Left forelimb (tissue), 1 donor: ENCODE measurements at regions not wholly inside any gene's neighbourhood (a gene's known extent, or its start where the extent isn't known, plus 50 kb on each side); places are given as distances from the start of the nearest gene placed in this dataset.

ENCODE experiments used
- DNase-seq: peaks from one replicate; pipeline ENCODE4 v3.0.0-alpha.2; 2018; ENCODE audit warnings: low spot score

DNA sequence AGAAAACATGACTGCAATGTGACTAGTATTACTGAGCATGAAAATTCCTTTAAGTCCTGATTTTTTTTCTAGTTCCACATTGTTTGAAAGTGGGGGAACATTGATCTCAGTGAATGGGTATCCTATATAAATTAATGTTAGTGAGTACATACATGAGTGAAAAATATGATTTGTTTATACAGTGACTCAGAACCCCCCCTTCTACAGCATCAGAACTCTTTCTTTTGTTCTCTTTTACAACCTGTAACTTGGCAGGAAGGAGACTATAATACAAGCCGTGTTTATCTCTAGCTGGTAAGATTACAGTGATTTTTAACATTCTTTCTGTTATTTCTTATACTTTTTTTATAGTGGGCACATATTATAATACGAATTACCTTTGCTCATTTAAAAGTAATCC, 384.7 kb downstream of the PDCD6IP start:
- DNase-seq = no peak

DNA sequence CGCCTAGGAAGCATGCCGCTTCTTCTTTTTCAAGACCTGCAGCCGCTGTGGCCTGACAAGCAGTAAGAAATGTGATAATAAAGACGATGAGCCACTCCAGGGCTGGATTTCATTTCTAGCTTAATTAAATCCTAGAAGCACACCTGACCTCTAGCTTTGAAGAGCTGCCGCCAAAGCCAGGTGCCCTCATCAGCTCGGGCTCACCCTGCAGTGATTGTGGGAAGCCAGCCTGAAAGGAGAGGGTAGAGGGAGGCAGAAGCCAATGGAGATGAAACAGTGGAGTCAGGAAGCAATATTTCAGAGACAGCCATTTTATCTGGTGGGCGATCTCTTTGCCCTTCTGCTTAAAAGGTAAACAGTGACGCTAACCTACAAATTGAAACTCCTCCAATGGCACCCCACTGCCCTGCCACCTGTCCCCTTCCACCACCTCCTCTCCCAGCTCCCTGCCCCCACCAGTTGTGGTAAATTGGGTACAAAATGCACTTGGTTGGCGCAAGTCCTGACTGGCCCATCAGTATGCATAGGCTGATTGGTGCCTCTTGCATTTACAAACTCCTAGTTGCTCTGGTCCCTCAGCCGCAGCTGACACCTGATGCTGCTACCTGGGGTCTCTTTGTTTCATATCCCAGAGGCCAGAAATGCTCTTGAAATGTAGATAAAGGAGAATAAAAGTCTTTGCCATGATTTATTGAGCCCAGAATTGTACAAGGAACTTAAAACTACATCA, 385.3 kb downstream of the PDCD6IP start:
- no peak for DNase-seq

DNA sequence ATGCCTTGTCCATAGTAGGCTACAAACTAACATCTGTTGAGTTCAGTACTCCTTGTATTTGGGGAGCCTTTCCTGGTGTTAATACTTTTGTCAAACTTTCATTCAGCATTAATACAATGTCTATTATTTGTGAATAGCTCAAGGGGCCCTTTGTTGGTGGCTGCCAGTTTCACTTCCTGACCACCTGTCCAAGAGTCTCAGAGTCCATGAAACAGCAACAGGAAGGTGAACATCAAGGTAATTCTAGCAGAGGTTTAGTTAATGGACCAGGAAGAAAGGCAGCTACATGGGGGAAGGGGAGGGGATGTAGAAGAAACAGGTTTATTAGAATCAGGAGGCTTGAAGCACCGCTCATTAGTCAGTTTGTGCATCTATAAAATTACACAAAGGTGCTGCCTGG, 386.9 kb downstream of the PDCD6IP start:
- DNase-seq = no peak

DNA sequence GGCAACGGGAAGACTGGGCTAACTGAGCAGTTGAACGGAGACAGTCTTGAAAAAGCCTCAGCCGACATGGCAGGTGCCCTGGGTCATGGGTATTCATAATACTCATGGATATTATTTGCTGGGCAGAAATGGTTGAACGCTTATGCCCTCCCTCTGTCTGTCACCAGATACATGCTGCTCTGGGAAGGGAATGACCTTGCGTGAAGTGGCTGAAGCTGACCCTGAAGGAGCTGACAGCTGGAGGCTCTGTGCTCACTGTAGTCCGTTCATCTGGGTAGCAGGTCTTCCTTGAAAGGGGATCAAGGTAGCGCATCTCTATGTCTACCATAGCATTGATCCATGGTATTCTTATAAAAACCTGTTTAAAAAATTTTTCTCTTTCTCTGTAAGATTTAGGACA, 390.7 kb downstream of the PDCD6IP start:
- DNase-seq = no peak

DNA sequence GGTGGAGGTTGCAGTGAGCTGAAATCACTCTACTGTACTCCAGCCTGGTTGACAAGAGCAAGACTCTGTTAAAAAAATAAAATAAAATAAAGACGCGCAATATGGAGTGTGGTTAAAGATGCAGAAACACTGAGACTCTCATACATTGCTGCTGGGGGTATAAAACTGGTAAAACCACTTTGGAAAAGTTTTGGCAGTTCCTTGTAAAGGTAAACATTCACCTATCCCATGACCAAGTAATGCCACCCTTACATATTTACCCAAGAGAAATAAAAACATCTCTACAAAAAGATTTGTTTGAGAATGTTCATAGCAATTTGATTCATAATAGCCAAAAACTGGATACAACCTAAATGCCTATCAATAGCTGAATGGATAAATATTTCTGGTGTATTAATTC, 398.5 kb downstream of the PDCD6IP start:
- DNase-seq = no peak

DNA sequence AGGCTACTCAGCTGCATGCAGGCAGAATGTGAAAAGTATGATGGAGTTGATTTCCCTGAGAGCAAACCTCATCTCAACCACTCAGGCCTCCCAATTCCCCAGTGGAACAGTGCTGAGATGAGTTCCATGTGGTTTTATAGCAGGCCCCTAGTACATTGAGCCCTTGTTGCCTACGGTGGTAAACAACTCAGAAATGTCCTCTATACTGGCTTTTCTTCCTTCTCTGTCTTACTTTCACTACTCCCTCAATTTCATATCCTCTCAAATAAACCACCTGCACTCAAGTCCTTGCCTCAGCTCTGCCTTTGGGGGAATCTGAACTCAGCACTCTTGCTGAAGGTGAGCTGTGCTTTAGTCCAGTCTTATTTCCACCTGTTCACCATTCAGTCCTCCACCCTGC, 399.9 kb downstream of the PDCD6IP start:
- no peak for DNase-seq

DNA sequence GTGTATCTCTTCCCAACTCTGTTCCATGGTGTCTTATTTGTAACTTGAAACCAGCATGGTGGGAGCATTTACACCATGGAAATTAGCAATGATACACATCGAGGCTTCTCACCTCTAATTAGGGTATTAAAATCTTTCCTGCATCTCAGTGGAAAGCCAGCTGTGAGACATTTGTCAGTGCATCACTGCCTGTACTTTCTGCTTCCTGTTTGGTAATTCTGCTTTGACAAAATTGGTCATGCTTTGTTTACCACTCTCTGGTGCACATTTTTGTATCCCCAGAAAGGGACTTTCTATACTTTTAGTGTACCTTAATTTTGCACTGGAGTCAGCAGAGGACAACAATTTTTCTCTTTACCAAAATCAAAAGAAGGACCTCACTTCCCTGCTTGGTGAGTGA, 402.1 kb downstream of the PDCD6IP start:
- DNase-seq = no peak

DNA sequence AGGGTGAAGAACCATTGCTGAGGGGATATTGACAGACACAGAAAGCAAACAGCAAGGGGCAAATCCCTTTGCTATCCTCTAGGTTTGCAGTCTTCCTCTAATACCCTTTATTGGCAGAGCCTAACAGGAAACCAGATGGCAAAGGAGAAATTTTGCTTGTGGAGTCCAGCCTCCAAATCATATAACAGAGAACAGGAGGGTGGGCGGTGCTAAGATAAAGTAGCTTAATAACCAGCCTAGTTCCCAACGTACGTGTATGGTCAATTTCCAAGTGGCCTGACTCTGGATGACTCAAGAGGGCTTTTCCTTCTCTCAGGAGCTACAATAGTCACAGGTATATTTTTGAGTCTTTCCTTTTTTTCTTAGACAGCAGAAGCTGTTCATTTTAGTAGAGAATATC, 404.5 kb downstream of the PDCD6IP start:
- DNase-seq = no peak

DNA sequence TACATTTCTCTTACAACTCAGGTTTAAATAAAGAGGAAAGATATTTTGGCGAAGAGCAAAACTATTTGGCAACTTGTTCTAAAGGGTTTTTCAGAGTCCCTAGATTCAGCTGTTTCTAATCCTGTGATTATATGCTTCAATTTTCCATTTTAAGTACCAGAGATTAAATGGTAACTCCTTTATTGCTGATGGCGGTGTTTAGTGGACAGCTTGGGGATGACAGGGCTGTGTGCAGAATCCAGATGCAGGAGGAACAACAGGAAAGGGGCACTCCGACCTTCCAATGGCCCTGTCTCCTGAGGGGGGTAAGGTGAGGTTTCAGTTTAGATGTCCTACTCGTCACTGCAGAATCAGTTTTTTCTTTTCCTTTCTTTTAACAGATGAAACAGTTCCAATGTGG, 405.0 kb downstream of the PDCD6IP start:
- no peak for DNase-seq

DNA sequence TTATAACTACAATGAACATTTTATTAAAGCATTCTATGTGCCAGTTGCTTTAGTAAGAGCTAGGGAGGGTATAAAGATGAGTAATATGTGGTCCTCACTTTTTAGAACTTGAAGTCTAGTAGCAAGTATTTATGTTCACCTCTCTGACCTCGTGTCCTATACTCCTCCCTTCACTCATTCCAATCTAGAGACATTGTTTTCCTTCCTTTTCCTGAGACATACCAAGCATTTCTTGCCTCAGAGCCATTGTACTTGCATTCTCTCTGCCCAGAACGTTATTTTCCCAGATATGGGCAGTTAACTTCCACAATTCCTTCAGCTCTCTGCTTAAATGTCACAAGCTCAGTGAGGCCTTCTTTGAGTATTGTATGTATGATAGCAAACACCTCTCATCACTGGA, 408.6 kb downstream of the PDCD6IP start:
- no peak for DNase-seq

DNA sequence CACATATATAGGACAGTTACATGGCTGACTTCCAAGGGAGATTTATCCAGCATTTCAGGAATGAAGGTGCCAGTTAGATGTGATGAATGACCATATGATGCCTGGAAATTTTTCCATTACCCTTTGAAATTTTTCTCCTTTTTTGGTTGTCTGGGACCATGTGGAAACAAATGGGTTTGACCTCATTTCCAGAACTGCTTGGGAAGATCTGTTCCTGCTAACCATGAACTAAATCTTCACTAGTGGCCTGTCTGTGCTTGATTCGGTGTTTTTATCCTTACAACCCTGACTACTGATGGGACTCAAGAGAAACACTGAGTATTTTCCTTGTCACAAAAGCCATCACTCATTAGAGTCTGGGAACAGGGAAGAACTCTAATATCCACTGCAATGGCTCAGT, 409.4 kb downstream of the PDCD6IP start:
- no peak for DNase-seq

DNA sequence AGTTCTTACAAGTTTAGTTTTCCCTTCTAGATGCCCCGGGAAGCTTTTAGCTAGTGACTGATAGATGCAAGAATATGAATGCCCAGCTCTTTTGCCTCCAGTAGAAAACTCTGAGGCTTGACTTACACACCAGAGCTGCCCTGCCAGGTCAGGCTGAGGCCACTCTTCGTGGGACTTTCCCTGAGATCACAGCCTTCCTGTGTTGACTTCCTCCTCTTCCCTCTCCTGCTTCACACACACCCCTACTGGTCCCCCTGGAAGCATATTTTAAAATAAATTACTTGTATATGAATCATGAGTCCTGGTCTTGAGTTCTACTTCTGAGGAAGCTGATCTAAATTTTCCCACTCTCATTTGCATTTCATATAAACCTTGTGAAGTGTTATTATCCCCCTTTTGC, 413.7 kb downstream of the PDCD6IP start:
- no peak for DNase-seq

DNA sequence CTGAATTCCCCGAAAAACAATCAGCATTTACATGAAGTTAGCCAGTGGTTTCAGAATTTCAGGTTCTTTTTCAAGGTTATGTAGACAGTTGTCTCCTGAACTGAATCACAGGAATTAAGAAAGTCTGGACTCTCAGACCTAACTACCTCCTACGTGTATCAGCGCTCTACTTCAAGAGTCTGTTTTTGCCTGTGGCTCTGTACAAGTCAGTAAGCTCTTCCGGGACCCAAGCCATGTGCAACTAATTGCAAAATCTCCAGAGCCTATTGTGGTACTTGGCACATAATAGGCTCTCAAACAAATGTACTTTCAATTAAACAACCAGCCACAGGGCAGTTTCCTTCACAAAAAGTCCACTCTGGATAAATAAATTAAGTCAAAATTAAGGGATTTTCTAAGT, 414.2 kb downstream of the PDCD6IP start:
- DNase-seq = no peak

DNA sequence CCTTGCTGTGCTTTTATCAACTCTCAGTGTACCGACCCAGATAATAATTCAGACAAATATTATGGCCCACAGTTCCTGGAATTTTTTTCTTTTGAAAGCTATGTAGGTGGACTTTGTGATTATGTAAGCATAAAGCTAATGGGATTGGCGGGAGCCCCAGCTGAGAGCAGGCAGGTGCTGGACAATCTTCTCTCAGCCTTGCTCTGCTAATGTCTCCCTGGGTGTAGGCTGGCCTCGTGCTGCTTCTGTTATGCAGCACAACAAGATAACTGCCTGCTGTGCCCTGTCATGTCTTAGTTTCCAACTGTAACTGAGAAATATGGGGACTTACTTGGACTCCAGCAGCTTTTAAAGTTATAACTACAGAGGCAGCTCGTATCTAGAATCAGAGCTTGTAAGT, 415.0 kb downstream of the PDCD6IP start:
- DNase-seq = no peak

DNA sequence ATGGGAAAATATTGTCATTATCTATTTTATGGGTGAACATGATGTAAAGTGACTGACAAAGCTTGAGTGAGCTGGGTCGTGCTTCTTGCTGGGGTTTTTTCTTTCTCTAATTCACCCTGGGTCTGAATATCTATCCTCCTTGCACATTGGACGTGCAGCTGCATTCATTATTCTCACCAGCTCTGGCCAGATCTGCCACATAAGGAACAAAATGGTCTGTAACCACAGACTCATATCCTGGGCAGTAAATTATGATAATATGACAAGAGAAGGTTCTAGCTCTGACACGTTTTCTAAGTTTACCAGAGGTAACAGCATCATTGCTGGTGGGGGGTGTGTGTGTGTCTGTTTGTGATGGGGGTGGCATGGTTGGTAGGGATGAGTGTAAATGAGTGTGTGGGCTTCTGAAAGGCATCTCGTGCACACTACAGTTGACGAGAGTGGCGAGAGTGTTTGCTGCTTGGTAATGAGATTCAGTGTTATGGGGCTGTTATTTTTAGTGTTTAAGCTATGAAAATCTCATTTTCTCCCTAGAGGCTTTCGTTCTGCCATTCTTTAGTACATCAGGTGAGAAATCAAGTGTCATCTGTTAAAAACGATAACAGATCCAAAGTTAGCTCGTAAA, 418.4 kb downstream of the PDCD6IP start:
- no peak for DNase-seq

DNA sequence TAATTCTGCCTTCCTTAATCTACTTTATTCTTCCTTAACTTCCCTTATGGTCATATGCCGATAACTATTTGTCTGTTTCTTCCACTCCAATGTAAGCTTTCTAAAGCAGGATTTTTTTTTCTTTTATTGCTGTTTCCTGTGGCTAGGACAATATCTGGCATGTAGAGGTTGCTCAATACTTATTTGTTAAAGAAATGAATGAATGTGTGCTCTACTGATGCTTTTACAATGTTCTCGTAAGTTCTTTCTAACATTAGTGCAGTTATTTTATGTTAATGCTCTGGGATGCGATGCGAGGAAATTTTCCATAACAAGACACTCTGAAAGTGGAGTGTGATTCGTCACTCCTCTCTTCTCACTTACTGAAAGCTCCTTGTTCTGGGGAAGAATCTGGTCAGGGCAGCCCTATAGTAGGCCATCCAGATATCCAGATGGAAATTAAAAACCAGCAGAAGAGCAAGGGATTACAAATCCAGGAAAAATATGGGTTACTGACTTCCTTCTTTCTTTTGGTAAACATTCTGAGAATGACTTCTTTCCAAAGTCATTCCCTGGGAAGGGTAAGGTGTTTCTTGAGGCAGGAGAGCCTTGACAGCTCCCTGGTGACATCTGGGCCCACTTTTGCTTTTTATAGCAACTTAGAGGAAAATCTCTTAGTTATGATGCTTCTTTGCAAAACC, 420.4 kb downstream of the PDCD6IP start:
- DNase-seq = no peak

DNA sequence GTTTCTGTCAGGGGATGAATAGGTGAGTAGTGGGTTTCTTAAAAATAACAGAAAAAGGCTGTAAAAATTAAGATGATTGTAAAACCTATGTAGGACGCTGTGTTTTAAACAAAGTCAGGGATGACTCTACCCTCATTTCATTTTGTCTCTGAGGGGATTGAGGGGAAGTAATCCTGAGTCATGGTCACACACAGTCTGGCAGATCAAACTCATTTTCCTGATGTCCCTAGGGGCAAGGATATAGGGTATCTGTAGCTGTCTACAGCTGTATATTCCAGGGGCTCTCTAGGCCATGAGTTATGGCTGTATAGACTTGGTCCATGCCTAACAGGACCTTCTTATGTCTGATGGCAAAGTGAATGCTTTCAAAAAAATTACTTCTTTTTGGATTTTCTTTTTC, 421.1 kb downstream of the PDCD6IP start:
- DNase-seq = no peak

DNA sequence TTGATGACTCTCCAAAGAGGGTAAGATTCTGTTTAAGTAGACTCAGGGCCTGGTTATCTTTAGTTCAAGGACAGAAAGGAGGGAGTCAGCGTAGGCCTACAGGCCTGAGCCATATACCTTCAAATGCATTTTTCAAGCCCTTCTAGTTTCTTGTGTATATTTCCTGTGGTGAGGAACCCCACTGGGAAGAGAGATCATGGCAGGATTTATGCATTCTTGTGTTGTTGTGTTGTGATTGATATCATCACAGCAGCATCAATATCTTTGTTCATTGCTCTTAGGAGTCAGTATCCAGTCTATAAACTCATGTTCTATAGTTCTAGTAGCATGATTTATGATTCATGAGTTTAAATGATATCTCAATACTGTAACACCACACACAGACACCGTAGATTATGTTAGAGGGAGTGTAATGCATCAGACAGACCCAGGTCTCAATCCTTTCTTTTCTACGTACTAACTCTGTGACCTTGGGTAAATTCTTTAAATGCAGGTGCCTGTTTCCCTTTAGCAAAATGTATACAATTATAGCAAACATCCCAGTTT, 427.5 kb downstream of the PDCD6IP start:
- no peak for DNase-seq

DNA sequence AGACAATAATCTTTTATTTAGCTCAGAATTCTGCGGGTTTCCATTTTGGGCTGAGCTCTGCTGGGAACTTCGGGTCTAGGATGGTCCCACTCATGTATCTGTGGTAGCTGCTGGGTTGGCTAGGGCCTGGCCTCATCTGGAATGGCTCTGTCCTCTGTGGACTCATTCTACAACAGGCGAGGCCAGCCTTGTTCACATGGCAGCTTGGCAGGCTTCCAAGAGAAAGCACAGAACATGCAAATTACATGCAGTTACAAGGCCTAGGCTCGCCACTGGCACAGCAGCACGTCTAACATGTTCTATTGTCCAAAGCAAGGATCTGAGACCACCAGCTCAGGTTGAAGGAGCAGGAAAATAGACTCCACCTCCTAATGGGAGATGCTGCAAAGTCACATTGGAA, 431.4 kb downstream of the PDCD6IP start:
- DNase-seq = no peak

DNA sequence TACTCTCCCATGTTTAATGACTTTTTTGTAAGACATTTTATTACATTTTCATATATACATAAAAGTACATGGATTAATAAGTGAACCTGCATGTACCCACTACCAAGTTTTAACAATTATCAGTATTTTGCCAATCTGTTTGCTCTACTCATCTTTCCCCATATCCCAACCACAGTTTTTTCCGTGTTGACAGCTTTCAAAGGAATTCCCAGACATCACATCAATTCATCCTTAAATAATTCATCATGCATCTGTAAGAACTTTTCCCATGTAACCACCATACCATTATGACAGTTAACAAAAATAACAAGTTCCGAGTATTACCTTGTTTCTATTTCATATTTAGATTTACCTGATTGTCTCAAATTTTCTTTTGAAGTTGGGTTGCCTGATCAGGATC, 436.7 kb downstream of the PDCD6IP start:
- DNase-seq = no peak

DNA sequence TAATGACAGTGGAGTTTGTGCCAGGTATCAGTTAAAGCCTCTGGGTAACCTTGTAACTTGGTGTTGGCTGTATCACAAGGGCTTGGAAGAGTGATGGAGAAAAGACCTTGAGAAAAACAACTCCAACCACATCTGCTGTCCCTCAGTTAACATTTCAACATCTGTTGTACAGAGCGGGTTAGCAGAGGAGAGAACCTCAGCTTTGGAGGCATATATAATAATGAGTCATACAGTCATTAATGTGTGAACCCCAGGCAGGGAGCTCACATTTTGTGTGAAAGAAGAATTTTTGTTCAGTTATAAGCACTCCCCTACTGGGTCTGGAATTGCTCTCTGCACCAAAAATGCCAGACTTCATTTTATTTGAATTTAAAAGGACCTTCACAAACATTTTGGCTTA, 439.5 kb downstream of the PDCD6IP start:
- DNase-seq = no peak

DNA sequence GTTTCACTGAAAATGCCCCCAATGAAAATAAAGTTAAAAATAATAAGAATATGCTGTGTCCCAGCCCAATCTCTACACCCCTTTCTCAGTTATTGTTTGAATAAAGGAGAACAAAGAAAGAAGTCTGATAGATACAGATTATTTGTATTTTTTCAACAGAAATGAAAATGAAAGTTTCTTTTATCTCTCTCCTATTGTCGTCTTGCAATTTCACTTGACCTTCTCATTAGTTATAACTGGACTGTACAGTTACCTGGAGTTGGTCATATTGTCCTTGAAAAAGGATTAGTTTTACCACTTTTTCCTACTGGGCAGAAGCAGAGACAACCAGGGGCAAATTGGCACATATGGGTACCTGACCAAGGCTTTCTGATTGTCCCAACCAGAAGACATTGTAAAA, 440.0 kb downstream of the PDCD6IP start:
- no peak for DNase-seq

DNA sequence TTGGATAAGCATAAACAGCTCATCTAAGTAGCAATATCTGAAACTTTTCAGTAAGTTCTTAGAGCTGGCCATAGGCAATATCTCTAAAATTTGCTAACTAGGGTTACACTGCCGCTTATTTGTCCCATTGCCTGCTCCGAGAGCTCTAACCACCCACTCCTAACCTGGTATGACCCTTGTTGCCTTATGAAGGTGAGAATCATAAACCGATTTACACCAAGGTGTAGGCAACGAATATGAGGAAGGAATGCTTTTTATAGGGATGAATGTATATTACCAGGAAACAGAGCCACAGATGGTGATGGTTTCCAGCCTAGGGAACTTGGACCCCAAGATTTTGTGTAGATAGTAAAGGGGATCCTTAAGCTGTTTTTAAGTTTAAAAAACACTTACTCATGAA, 440.9 kb downstream of the PDCD6IP start:
- DNase-seq = no peak
